Astrocyte of the hippocampus (primary cell): ENCODE measurements at regions not wholly inside any gene's neighbourhood (a gene's known extent, or its start where the extent isn't known, plus 50 kb on each side); places are given as distances from the start of the nearest gene placed in this dataset.
"Not testable (repeated sequence)": the region's sequence is repeated elsewhere in the genome, so short reads cannot be mapped to it uniquely, and the experiment has no call there.

Experiments used
- DNase-seq: peaks from one replicate; pipeline ENCODE4 v3.0.0; 2011; ENCODE audit warnings: low read depth, low spot score

GRCh38 chr1:73771396-73771795 lies 426.6 kb downstream of the LRRIQ3 start:
- no peak for DNase-seq

DNA sequence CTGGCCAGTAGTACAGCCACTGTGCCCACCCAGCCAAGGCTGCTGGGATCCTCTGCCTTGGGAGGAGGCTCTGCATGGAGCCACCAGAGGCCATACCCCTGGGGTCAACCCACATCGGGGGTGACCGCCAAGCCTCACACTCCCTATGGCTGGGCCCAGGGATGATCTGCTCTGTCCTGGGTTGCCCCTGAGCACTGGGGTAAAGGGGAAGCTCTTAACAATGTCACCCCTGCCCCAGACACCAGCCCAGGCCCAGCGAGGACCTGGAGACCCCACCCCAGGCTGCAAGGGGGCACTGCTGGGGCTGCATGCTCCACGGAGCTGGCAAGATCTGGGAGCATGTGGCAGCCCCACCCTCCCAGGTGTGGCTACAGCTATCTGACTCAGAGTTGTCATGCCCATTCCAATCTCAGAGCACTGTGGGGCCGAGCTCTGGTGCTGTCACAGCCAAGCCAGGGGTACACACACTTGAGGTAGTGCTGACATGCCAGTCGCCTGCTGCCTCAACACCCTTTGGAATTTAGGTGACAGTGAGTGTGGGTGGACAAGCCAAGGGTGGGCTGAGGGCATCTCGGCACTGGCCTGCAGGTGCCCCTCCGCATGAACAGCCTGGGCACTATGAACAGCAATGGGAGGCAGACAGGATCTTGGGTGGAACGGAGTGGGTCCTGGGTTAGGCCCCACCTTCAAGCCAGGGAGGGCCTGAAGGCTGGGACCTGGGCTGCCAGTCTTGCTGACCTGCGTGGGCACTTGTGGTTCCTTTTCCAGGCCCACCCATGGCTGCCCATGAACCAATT lies 427.7 kb downstream of the LRRIQ3 start:
- DNase-seq, result no peak

- DNase-seq, result no peak
These were observed 431.1 kb downstream of the LRRIQ3 start for GRCh38 chr1:73766786-73767348.

DNA sequence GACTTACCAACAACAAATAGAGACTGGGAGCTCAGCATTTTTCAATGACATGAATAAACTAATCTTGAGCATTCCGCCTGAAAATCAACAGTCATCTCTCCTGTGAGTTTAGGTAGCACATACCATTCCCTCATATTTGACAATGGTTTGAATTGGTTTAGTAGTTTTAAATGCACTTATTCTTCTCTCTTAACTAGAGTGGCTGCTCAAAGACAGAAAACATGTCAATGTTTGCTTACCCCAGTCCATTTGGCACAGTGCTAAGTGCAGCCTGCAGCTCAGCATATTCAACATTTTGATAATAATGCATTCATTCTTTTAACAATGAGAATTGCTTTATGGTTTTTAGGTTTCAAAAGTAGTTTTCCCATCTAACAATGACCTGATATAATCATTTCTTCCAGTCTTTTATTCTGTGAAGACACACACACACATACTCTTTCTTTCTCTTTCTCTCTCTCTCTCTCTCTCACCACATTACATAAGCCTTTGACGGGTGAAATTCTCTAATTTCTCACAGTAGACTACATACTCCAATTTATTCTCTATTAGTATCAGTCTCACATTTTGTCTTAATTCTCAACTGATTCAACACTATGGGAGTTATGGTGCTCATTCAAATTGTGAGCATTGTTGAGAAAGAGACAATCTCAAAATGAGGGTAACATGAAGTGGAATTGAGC lies 432.3 kb downstream of the LRRIQ3 start:
- DNase-seq, result no peak

- no peak for DNase-seq
These were observed 436.4 kb downstream of the LRRIQ3 start for GRCh38 chr1:73761559-73761958.

DNA sequence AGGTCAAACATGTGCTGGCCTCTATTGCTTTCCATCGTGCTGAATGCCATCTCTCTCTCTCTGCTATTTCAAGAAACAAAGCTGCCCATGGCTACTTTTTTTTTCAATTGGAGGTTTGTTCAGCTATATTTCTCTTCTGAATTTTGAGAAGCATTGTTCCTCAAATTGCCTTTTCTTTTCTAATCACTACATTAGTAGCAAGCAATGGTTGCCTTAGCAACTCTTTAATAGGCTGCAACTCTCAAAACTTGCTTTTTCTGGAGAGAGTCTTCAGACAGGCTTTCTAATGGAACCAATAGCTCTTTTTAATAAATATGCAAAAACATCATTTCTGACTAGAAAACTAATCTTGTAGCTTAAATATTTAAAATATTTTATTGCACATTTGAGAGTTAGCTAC lies 439.0 kb downstream of the LRRIQ3 start:
- no peak for DNase-seq

- DNase-seq, result no peak
These were observed 441.2 kb downstream of the LRRIQ3 start for GRCh38 chr1:73756817-73757216.

DNA sequence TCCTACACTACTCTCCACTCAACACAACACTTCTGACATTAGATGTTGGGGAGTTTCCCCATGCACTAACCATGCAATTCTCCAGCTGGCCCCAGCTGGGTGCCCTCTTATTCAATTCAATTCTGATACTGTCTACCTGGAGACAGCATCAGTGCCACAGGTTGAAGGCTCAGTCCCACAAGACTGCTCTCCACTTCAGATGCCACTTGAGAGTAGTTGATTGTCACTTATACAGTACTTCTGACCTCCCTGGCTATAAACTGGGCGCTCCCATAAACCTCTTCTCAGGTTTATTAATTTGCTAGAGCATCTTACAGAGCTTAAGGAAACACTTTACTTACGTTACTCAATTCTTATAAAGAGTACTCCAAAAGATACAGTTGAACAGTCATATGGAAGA lies 442.3 kb downstream of the LRRIQ3 start:
- DNase-seq, result no peak

- DNase-seq, result no peak
These were observed 448.0 kb downstream of the LRRIQ3 start for GRCh38 chr1:73749996-73750395.

DNA sequence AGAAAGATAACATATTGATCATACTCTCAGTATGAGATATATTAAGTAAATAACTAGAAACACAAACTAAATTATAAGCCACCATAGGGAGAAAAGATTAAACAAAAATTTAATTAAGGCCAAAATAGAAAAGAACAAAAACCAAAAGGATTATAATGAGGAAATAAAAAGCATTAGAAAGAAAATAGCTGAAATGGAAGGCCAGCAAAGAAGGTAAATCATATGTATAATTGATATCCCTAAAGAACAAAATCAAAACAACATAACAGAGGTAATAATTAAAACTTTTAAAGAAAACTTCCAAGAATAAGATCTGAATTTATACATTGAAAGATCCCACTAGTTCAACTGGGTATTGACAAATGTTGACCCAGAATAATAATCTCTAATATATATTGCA lies 453.0 kb downstream of the LRRIQ3 start:
- no peak for DNase-seq

DNA sequence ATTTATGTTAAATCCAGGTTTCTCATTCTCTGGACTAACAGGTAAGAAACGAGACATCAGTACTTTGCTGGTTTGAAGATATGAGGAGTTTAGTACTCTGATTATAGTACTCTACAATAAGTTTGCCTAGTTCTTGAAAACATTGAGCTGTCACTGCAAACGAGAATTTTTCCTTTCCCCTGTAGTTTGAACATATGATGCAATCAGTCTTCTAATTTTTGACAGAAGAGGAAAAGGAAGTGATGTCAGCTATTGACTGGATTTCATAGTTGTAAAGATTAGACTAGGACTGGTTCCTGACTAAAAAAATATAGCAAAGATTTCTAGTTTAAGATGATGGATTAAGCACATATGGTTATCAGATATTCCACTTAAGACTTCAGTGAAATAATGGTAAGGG lies 461.9 kb downstream of the LRRIQ3 start:
- DNase-seq, result no peak

GRCh38 chr1:73727036-73727435 lies 470.9 kb downstream of the LRRIQ3 start:
- no peak for DNase-seq

GRCh38 chr1:73722055-73722454 lies 475.9 kb downstream of the LRRIQ3 start:
- DNase-seq, result no peak

DNA sequence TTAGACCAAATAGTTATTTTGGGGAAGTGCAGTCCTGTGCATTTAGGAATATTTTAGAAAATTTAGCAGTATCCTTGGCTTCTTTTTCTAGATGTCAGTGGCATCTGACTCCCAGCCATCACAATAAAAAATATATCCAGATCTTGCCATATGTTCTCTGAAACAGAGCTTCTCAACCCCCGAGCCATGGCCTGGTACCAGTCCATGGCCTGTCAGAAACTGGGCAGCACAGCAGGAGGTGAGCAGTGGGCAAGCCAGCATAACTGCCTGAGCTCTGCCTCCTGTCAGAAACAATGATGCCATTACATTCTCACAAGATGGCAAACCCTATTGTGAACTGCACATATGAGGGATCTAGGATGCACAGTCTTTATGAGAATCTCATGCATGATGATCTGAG lies 480.0 kb downstream of the LRRIQ3 start:
- DNase-seq, result no peak

DNA sequence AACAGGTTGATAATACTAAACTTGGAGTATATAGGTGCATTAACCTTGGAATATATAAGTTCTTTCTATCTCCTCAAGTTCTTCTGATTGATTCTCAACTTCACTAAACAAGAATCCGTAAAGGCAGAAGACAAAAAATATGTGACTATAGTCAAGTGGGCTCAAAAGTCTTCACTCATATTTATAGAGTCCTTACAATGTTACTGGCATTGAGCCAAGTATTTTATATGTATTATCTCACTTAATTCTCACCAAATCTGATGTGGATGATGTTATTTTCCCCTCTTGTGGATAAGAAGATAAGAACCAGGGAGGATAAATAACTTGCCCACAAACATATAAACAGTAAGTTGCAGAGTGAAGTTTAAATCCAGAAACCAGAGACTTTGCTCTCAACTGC lies 486.9 kb downstream of the LRRIQ3 start:
- no peak for DNase-seq

- DNase-seq, result no peak
These were observed 496.1 kb downstream of the LRRIQ3 start for GRCh38 chr1:73701826-73702225.

GRCh38 chr1:73676186-73676585 lies 521.8 kb downstream of the LRRIQ3 start:
- DNase-seq, result no peak

DNA sequence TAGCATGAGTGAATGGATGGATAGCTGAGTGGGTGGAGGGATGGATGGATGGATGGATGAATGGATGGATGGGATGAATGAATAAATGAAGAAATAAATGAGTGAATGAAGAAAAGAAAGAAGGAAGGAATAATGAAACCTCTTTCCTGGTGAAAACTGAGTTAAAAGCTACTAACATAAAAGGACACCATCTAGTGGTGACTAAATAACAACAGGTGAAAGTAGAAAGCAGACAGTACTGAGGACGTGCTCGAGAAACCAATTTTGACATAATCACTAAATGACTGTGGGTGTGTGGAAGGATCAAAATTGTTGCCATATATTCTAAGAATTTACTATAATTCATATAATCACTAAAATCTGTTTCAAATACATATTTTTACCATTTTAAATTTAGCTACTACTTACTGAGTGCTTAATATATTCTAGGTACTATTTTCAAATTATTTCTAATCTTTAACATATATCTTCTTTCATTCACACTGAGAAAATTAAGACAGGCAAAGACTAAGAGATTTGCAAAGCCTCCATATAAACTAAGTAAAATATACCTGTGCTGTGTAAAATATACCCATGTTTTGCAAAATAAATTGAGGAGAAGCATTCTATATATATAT lies 522.9 kb downstream of the LRRIQ3 start:
- DNase-seq, result peak; percentile 21

GRCh38 chr1:73673971-73674370 lies 524.0 kb downstream of the LRRIQ3 start:
- peak; percentile 33 for DNase-seq

GRCh38 chr1:73671530-73671929 lies 526.4 kb downstream of the LRRIQ3 start:
- DNase-seq, result no peak

DNA sequence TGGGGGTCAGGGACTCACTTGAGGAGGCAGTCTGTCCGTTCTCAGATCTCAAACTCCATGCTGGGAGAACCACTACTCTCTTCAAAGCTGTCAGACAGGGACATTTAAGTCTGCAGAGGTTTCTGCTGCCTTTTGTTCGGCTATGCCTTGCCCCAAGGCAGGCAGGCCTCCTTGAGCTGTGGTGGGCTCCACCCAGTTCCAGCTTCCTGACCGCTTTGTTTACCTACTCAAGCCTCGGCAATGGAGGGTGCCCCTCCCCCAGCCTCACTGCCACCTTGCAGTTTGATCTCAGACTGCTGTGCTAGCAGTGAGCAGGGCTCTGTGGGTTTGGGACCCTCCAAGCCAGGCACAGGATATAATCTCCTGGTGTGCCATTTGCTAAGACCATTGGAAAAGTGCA lies 530.0 kb downstream of the LRRIQ3 start:
- not testable (repeated sequence) for DNase-seq

DNA sequence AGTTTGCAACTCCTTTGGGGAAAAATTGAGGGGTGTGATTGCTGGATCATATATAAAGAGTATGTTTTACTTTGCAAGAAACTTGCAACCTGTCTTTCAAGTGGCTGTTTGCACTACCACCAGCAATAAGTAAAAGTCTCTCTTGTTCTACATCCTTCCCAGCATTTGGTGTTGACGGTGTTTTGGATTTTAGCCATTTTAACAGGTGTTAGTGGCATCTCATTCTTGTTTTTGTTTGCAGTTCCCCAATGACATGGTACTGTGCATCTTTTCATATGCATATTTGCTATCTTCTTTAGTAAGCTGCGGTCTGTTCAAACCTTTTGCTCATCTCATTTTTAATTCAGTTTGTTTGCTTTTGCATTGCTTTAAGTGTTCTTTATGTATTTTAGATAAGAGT lies 535.5 kb downstream of the LRRIQ3 start:
- DNase-seq, result no peak

- no peak for DNase-seq
These were observed 538.8 kb downstream of the LRRIQ3 start for GRCh38 chr1:73659136-73659535.
